Stimulated activated naive CD8-positive, alpha-beta T cell treated with anti-CD3 and anti-CD28 coated beads, Interleukin-15, amount 100 ng/mL, for 72 hours (primary cell): ENCODE measurements at regions not wholly inside any gene's neighbourhood (a gene's known extent, or its start where the extent isn't known, plus 50 kb on each side); places are given as distances from the start of the nearest gene placed in this dataset.

ENCODE experiments used
- ATAC-seq: fragments of 150-1000 bp; cut with Tn5 transposase; 2 replicates; pipeline ENCODE4 v1.10.0; 2021; ENCODE audit warnings: mild to moderate bottlenecking, moderate library complexity
- DNase-seq, 2 donors: peaks; one replicate each; pipeline ENCODE4 v3.0.0; 2021 to 2022
- H3K27ac Mint-ChIP-seq, 2 donors: one replicate each; pipeline ENCODE4 v1.8.0; 2022; ENCODE audit warnings: mild to moderate bottlenecking in 2 of 2, mixed read lengths in 2 of 2, moderate library complexity in 2 of 2
- H3K27me3 Mint-ChIP-seq: one replicate; pipeline ENCODE4 v1.8.0; 2022; ENCODE audit warnings: mixed read lengths
- H3K4me1 Mint-ChIP-seq: one replicate; pipeline ENCODE4 v1.8.0; 2022; ENCODE audit warnings: mild to moderate bottlenecking, mixed read lengths
- H3K4me3 Mint-ChIP-seq, 2 donors: one replicate each; pipeline ENCODE4 v1.8.0; 2022; ENCODE audit warnings: mild to moderate bottlenecking in 2 of 2, mixed read lengths in 2 of 2, moderate library complexity in 1 of 2
- H3K9me3 Mint-ChIP-seq, 2 donors: one replicate each; pipeline ENCODE4 v1.8.0; 2022; ENCODE audit warnings: mixed read lengths in 2 of 2

DNA sequence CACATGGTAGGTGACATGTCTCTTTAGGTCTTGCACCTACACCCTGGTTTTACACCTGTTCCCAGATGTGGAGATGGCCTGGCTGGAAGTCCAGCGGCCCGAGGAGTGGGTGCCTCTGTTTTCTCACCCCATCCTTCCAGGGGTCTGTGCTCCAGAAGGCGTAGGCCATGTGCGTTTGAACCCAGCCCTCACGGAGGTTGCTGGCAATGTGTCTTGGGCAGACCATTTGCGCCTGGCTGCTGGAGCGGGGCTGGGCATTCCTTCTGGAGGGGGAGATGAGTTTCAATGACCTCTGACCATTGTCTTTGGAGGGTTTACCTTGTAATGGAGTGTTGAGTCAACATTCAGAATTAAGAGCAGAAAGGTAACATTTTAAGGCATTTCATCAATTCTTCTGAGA is 54.8 kb upstream of the ZNF536 start:
- H3K27ac Mint-ChIP-seq = no peak overlapping the region
- DNase-seq (no peak), ATAC-seq (no peak)
- no peaks in the 10 kb centered on the region for H3K4me1 Mint-ChIP-seq
- peaks cover 5 to 7% of the 10 kb centered on the region in 2 donors for H3K9me3 Mint-ChIP-seq
- no peak overlapping the region for H3K4me3 Mint-ChIP-seq
- no peaks in the 10 kb centered on the region for H3K27me3 Mint-ChIP-seq

DNA sequence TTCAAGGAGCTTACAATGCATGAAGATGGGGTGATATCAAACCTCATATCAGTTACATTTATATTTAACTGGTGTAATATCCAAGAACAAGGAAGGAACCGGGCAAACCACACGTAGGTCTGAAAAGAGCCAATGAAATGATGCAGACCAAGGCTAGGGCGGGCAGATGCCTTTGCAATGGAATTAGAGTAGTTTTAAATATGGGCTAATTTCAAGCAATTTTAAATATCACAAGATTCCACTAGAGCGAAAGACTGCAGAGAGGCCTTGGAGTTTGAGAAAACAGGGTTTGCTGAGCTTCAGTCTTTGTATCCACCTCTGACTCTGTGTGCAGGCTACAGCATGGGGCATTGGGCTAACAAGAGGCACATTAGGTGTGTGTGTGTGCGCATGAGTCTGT is 53.9 kb upstream of the ZNF536 start:
- no peak for ATAC-seq
- H3K9me3 Mint-ChIP-seq = peaks cover 5 to 7% of the 10 kb centered on the region in 2 donors
- no peak overlapping the region for H3K4me3 Mint-ChIP-seq
- no peaks in the 10 kb centered on the region for H3K4me1 Mint-ChIP-seq
- H3K27ac Mint-ChIP-seq = no peak overlapping the region
- no peak for DNase-seq
- H3K27me3 Mint-ChIP-seq = no peaks in the 10 kb centered on the region

DNA sequence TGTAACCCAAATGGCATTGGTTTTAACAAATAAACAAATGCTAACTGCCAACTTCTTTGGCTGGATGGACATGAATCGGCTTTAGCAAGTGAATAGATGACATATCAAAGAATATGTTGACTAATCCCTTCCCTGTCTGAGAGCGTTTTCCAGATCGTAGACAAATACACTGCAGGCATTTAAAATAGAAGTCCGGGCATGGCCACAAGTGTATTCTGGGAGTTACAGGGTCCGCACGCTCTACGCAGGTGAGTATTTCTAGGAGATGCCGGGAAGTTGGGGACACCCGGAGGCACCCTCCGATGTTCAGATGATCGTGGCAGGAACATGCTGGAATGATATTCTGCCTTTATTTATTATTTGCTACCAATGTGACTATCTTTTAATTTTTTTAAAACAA is 53.2 kb upstream of the ZNF536 start:
- no peak overlapping the region for H3K27ac Mint-ChIP-seq
- H3K27me3 Mint-ChIP-seq = no peaks in the 10 kb centered on the region
- ATAC-seq (no peak), DNase-seq (no peak)
- no peaks in the 10 kb centered on the region for H3K4me1 Mint-ChIP-seq
- no peak overlapping the region for H3K4me3 Mint-ChIP-seq
- peaks cover 7 to 11% of the 10 kb centered on the region in 2 donors for H3K9me3 Mint-ChIP-seq

DNA sequence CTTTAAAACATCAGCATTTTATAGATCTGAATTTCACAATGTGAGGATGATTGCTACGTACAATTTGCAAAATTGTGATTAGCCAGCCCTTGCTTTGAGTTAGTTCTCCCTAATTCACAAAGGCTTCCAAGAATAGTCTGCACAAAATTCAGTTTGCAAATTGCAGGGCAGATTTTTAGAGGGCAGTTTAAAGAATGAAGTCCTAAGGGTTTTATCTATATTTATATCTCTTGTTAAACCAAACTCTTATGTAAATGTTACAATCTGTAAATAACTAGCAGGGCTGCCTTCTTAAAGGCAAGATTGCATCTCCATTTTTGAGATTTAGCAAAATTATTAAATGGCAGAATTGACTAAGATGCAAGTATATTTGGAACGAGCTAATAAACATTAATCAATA is 52.8 kb upstream of the ZNF536 start:
- no peak for ATAC-seq
- peaks cover 9 to 15% of the 10 kb centered on the region in 2 donors for H3K9me3 Mint-ChIP-seq
- no peak overlapping the region for H3K4me3 Mint-ChIP-seq
- no peaks in the 10 kb centered on the region for H3K4me1 Mint-ChIP-seq
- DNase-seq = no peak
- H3K27me3 Mint-ChIP-seq = no peaks in the 10 kb centered on the region
- H3K27ac Mint-ChIP-seq = no peak overlapping the region

DNA sequence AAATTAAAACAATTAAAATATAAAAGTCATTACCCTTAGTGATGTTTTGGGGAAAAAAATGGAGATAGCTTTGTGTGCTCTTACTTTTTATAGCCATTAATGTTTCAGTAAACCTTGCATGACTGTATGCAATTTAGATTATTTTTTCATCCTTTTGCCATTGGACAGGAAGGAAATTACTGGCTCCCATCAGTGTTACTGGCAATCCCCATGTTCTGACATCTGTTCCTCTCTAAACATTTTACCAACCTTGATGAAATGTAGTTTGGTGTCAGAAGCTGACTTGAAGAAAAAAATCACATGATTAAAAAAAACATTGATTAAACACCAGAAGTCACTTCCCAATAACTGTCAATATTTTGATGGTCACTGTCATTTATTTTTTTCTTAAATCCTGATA is 52.3 kb upstream of the ZNF536 start:
- H3K27me3 Mint-ChIP-seq = no peaks in the 10 kb centered on the region
- H3K27ac Mint-ChIP-seq = no peak overlapping the region
- H3K9me3 Mint-ChIP-seq = peaks cover 9 to 13% of the 10 kb centered on the region in 2 donors
- no peaks in the 10 kb centered on the region for H3K4me1 Mint-ChIP-seq
- ATAC-seq = no peak
- H3K4me3 Mint-ChIP-seq = no peak overlapping the region
- DNase-seq = no peak

DNA sequence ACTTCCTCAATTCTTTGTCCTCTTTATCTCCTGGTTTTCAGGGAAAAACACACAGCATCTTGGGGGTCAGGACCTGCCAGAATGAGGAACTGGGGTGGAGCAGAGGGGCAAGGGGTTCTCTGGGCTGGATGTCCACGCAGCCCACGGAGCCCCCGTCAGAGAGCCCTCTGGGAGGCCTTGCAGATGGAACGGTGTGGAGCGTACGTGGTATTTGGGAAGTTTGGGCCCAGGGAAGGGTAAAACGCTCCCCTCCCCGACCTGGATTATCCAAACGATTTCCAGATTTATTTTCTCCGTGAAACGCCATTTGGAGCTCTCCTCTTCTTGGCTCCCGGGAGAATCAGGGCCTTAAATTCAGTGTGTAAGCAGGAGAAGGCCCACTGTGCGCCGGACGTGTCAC is 51.7 kb upstream of the ZNF536 start:
- H3K27ac Mint-ChIP-seq = no peak overlapping the region

DNA sequence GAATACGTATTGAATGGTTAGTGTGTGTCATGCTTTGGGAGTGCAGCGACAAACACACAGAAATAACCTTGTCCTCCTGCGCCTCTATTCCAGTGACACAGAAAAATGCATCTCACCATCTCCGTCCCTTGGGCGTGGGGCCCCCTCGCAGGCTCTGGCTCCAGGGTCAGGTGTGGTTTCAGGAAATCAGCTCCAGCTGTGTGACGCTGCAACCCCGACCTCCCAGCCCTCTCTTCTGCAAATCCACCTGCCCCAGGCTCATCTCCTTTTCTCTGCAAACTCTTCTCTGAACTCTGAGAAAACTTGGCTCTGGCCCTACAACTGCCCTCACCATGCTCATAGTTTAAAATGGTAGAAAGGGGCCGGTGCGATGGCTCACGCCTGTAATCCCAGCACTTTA is 51.3 kb upstream of the ZNF536 start:
- H3K9me3 Mint-ChIP-seq = peaks cover 4 to 7% of the 10 kb centered on the region in 2 donors
- ATAC-seq = no peak
- H3K27me3 Mint-ChIP-seq = no peaks in the 10 kb centered on the region
- no peaks in the 10 kb centered on the region for H3K4me1 Mint-ChIP-seq
- H3K27ac Mint-ChIP-seq = no peak overlapping the region
- no peak overlapping the region for H3K4me3 Mint-ChIP-seq
- DNase-seq = no peak

More for the DNA sequence above, 51.7 kb upstream of the ZNF536 start:
- no peak for DNase-seq
- H3K4me3 Mint-ChIP-seq = no peak overlapping the region
- H3K9me3 Mint-ChIP-seq = peaks cover 4 to 7% of the 10 kb centered on the region in 2 donors
- no peaks in the 10 kb centered on the region for H3K4me1 Mint-ChIP-seq
- no peaks in the 10 kb centered on the region for H3K27me3 Mint-ChIP-seq
- no peak for ATAC-seq
